ENCODE measurements at regions not wholly inside any gene's neighbourhood (a gene's known extent, or its start where the extent isn't known, plus 50 kb on each side); places are given as distances from the start of the nearest gene placed in this dataset.
"Not testable (repeated sequence)": the region's sequence is repeated elsewhere in the genome, so short reads cannot be mapped to it uniquely, and the experiment has no call there.

DNA sequence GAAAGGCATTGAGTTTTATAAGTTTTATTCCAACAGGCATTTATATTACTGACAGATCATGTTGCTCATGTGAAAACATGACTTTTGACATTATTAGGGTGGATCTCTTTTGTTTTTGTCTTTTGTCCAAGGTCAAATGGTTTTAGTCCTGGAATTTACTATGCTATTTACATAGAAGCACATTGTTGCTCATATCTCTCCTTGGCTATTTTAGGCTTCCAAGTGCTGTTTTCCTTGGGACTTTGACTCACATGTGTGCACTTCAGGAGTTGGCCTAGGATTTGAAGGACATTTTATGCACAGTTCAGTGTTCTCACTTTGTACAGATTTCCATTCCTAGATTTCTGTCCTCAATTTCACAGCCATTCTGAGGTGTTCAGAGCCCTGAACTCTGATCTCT, 225.7 kb downstream of the PYDC2 start:
- Histone ChIP-seq H3K9me3 (ENCODE audit: control insufficient read depth in 5 of 5, low read length in 5 of 5) (no peaks in the 10 kb centered on the region), H3K9ac (ENCODE audit: low read length in 5 of 5) (no peak overlapping the region), H3K4me1 (ENCODE audit: control insufficient read depth in 5 of 5, insufficient read depth in 5 of 5, low read length in 5 of 5) (no peaks in the 10 kb centered on the region), H3K36me3 (ENCODE audit: control insufficient read depth in 5 of 5, insufficient read depth in 5 of 5, low read length in 5 of 5) (no peaks in the 10 kb centered on the region), H3K4me3 (ENCODE audit: low read depth in 1 of 5, low read length in 5 of 5) (no peak overlapping the region), H3K27ac (ENCODE audit: low read depth, low read length) (no peak overlapping the region), H3K27me3 (ENCODE audit: control insufficient read depth in 5 of 5, insufficient read depth in 4 of 5, low read length in 5 of 5) (no peaks in the 10 kb centered on the region)

- no peaks in the 10 kb centered on the region for H3K36me3 ChIP-seq (ENCODE audit: control insufficient read depth in 5 of 5, insufficient read depth in 5 of 5, low read length in 5 of 5)
- H3K9ac ChIP-seq (ENCODE audit: low read length in 5 of 5), result no peak overlapping the region
- H3K9me3 ChIP-seq (ENCODE audit: control insufficient read depth in 5 of 5, low read length in 5 of 5), result no peaks in the 10 kb centered on the region
- H3K27ac ChIP-seq (ENCODE audit: low read depth, low read length), result no peak overlapping the region
- no peak overlapping the region for H3K4me3 ChIP-seq (ENCODE audit: low read depth in 1 of 5, low read length in 5 of 5)
- no peaks in the 10 kb centered on the region for H3K27me3 ChIP-seq (ENCODE audit: control insufficient read depth in 5 of 5, insufficient read depth in 4 of 5, low read length in 5 of 5)
- no peaks in the 10 kb centered on the region for H3K4me1 ChIP-seq (ENCODE audit: control insufficient read depth in 5 of 5, insufficient read depth in 5 of 5, low read length in 5 of 5)
These were observed 227.9 kb downstream of the PYDC2 start for GRCh38 chr3:191688756-191689433.

DNA sequence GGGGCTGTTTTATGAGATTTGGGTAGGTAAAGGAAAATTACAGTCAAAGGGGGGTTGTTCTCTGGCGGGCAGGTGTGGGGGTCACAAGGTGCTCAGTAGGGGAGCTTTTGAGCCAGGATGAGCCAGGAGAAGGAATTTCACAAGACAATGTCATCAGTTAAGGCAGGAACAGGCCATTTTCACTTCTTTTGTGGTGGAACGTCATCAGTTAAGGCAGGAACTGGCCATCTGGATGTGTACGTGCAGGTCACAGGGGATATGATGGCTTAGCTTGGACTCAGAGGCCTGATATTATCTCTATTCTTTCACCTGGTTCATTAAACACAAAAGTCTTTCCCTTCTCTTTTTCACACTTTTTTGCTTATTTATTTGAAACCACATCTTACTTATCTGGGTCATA, 230.2 kb downstream of the PYDC2 start:
- not testable (repeated sequence) for H3K36me3 ChIP-seq (ENCODE audit: control insufficient read depth in 5 of 5, insufficient read depth in 5 of 5, low read length in 5 of 5); H3K4me1 ChIP-seq (ENCODE audit: control insufficient read depth in 5 of 5, insufficient read depth in 5 of 5, low read length in 5 of 5); H3K27me3 ChIP-seq (ENCODE audit: control insufficient read depth in 5 of 5, insufficient read depth in 4 of 5, low read length in 5 of 5); H3K9ac ChIP-seq (ENCODE audit: low read length in 5 of 5); H3K4me3 ChIP-seq (ENCODE audit: low read depth in 1 of 5, low read length in 5 of 5); H3K27ac ChIP-seq (ENCODE audit: low read depth, low read length); H3K9me3 ChIP-seq (ENCODE audit: control insufficient read depth in 5 of 5, low read length in 5 of 5)

DNA sequence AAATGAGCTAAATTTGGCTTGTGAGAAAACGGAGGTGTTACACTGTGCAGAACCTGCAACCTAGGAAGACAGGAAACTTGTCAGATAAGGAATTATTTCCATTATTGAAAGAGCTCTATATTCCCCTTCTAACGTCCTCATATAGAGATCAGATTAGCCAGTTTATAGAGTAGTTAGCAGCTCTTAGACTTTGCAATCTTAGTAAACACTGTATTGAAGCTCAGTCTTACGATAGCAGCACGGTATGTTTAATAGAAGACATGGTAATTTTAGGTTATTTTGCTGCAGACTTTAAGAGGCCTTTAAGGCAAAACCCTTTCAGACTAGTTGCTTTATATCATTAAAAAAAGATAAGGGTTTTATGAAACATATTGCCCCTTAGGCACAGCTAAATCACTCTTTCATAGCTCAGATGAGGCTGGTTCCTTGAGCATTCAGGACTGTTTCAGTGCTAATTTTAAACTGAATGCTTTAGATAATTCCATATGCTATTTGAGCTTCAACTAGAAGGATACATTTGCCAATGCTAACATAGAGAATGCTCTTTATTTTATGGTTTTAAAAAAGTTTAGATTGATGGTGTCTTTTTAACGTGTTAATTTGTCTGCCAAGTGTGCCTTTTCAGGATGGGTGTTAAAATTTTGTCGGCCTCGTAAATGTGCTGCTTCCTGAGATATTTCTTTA, 234.3 kb downstream of the PYDC2 start:
- Histone ChIP-seq H3K9me3 (ENCODE audit: control insufficient read depth in 5 of 5, low read length in 5 of 5) (no peaks in the 10 kb centered on the region), H3K27ac (ENCODE audit: low read depth, low read length) (no peak overlapping the region), H3K4me1 (ENCODE audit: control insufficient read depth in 5 of 5, insufficient read depth in 5 of 5, low read length in 5 of 5) (no peaks in the 10 kb centered on the region), H3K36me3 (ENCODE audit: control insufficient read depth in 5 of 5, insufficient read depth in 5 of 5, low read length in 5 of 5) (no peaks in the 10 kb centered on the region), H3K9ac (ENCODE audit: low read length in 5 of 5) (no peak overlapping the region), H3K4me3 (ENCODE audit: low read depth in 1 of 5, low read length in 5 of 5) (no peak overlapping the region), H3K27me3 (ENCODE audit: control insufficient read depth in 5 of 5, insufficient read depth in 4 of 5, low read length in 5 of 5) (no peaks in the 10 kb centered on the region)

- Histone ChIP-seq H3K4me1 (ENCODE audit: control insufficient read depth in 5 of 5, insufficient read depth in 5 of 5, low read length in 5 of 5) (no peaks in the 10 kb centered on the region), H3K9ac (ENCODE audit: low read length in 5 of 5) (no peak overlapping the region)
These were observed 234.8 kb downstream of the PYDC2 start for GRCh38 chr3:191695815-191696153.

GRCh38 chr3:191696348-191696747, 235.4 kb downstream of the PYDC2 start:
- H3K36me3 ChIP-seq (ENCODE audit: control insufficient read depth in 5 of 5, insufficient read depth in 5 of 5, low read length in 5 of 5), result no peaks in the 10 kb centered on the region
- no peak overlapping the region for H3K9ac ChIP-seq (ENCODE audit: low read length in 5 of 5)
- no peak overlapping the region for H3K4me3 ChIP-seq (ENCODE audit: low read depth in 1 of 5, low read length in 5 of 5)
- no peak overlapping the region for H3K27ac ChIP-seq (ENCODE audit: low read depth, low read length)
- H3K4me1 ChIP-seq (ENCODE audit: control insufficient read depth in 5 of 5, insufficient read depth in 5 of 5, low read length in 5 of 5), result no peaks in the 10 kb centered on the region
- peaks cover 0 to 1% (median 0%) of the 10 kb centered on the region in 5 donors for H3K9me3 ChIP-seq (ENCODE audit: control insufficient read depth in 5 of 5, low read length in 5 of 5)
- no peaks in the 10 kb centered on the region for H3K27me3 ChIP-seq (ENCODE audit: control insufficient read depth in 5 of 5, insufficient read depth in 4 of 5, low read length in 5 of 5)

More at GRCh38 chr3:191695815-191696153, 234.8 kb downstream of the PYDC2 start:
- no peak overlapping the region for H3K27ac ChIP-seq (ENCODE audit: low read depth, low read length)
- H3K4me3 ChIP-seq (ENCODE audit: low read depth in 1 of 5, low read length in 5 of 5), result no peak overlapping the region
- no peaks in the 10 kb centered on the region for H3K27me3 ChIP-seq (ENCODE audit: control insufficient read depth in 5 of 5, insufficient read depth in 4 of 5, low read length in 5 of 5)
- no peaks in the 10 kb centered on the region for H3K9me3 ChIP-seq (ENCODE audit: control insufficient read depth in 5 of 5, low read length in 5 of 5)
- no peaks in the 10 kb centered on the region for H3K36me3 ChIP-seq (ENCODE audit: control insufficient read depth in 5 of 5, insufficient read depth in 5 of 5, low read length in 5 of 5)

GRCh38 chr3:191699546-191699945, 238.6 kb downstream of the PYDC2 start:
- Histone ChIP-seq H3K9ac (ENCODE audit: low read length in 5 of 5) (no peak overlapping the region), H3K4me1 (ENCODE audit: control insufficient read depth in 5 of 5, insufficient read depth in 5 of 5, low read length in 5 of 5) (no peaks in the 10 kb centered on the region), H3K9me3 (ENCODE audit: control insufficient read depth in 5 of 5, low read length in 5 of 5) (peaks cover 2 to 14% (median 11%) of the 10 kb centered on the region in 5 donors), H3K27me3 (ENCODE audit: control insufficient read depth in 5 of 5, insufficient read depth in 4 of 5, low read length in 5 of 5) (no peaks in the 10 kb centered on the region), H3K4me3 (ENCODE audit: low read depth in 1 of 5, low read length in 5 of 5) (no peak overlapping the region), H3K27ac (ENCODE audit: low read depth, low read length) (no peak overlapping the region), H3K36me3 (ENCODE audit: control insufficient read depth in 5 of 5, insufficient read depth in 5 of 5, low read length in 5 of 5) (no peaks in the 10 kb centered on the region)

DNA sequence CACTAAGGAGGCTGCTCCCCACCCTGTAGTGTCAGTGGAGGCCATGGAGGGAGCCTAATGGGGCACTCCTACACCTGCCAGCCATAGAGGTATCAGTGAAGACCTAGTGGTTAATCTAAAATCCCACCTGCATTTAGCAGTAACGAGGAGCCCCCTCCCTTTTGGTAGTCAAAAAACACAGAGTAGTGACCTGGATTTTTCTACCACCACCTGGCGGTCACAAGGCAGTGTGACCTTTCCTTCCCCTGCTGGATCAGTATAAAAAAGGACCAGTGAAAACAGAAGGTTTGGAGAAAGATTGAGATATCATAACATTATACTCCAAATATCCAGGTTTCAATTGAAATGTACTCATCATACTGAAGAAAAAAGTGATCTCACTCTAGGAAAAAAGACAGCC, 241.2 kb downstream of the PYDC2 start:
- H3K9me3 ChIP-seq (ENCODE audit: control insufficient read depth in 5 of 5, low read length in 5 of 5), result peaks cover 2 to 20% (median 11%) of the 10 kb centered on the region in 5 donors
- no peak overlapping the region for H3K9ac ChIP-seq (ENCODE audit: low read length in 5 of 5)
- no peaks in the 10 kb centered on the region for H3K36me3 ChIP-seq (ENCODE audit: control insufficient read depth in 5 of 5, insufficient read depth in 5 of 5, low read length in 5 of 5)
- no peaks in the 10 kb centered on the region for H3K27me3 ChIP-seq (ENCODE audit: control insufficient read depth in 5 of 5, insufficient read depth in 4 of 5, low read length in 5 of 5)
- no peaks in the 10 kb centered on the region for H3K4me1 ChIP-seq (ENCODE audit: control insufficient read depth in 5 of 5, insufficient read depth in 5 of 5, low read length in 5 of 5)
- H3K27ac ChIP-seq (ENCODE audit: low read depth, low read length), result no peak overlapping the region
- H3K4me3 ChIP-seq (ENCODE audit: low read depth in 1 of 5, low read length in 5 of 5), result no peak overlapping the region

GRCh38 chr3:191707817-191708216, 246.9 kb downstream of the PYDC2 start:
- H3K27ac ChIP-seq (ENCODE audit: low read depth, low read length), result no peak overlapping the region
- H3K36me3 ChIP-seq (ENCODE audit: control insufficient read depth in 5 of 5, insufficient read depth in 5 of 5, low read length in 5 of 5), result no peaks in the 10 kb centered on the region
- H3K4me1 ChIP-seq (ENCODE audit: control insufficient read depth in 5 of 5, insufficient read depth in 5 of 5, low read length in 5 of 5), result no peaks in the 10 kb centered on the region
- H3K9me3 ChIP-seq (ENCODE audit: control insufficient read depth in 5 of 5, low read length in 5 of 5), result peaks cover 0 to 18% (median 8%) of the 10 kb centered on the region in 5 donors
- no peaks in the 10 kb centered on the region for H3K27me3 ChIP-seq (ENCODE audit: control insufficient read depth in 5 of 5, insufficient read depth in 4 of 5, low read length in 5 of 5)
- no peak overlapping the region for H3K4me3 ChIP-seq (ENCODE audit: low read depth in 1 of 5, low read length in 5 of 5)
- no peak overlapping the region for H3K9ac ChIP-seq (ENCODE audit: low read length in 5 of 5)

DNA sequence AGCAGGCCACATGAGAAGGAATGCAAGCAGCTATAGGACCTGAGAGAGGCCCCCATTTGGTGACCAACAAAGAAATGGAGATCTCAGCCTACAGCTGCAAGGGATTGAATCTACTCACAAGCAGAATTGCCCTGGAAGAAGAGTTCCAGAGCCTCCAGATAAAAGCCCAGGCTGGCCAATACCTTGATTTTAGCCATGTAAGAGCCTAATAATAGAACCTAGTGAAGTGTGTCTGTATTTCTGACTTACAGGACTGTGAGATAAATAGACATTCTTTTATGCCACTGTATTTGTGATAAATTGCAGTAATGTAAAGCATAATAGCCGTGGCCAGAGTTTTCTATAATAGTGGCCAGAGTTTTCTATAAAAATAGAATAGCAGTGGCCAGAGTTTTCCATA, 254.6 kb downstream of the PYDC2 start:
- H3K36me3 ChIP-seq (ENCODE audit: control insufficient read depth in 5 of 5, insufficient read depth in 5 of 5, low read length in 5 of 5), result no peaks in the 10 kb centered on the region
- no peak overlapping the region for H3K4me3 ChIP-seq (ENCODE audit: low read depth in 1 of 5, low read length in 5 of 5)
- H3K4me1 ChIP-seq (ENCODE audit: control insufficient read depth in 5 of 5, insufficient read depth in 5 of 5, low read length in 5 of 5), result no peaks in the 10 kb centered on the region
- peaks cover 0 to 7% (median 0%) of the 10 kb centered on the region in 5 donors for H3K9me3 ChIP-seq (ENCODE audit: control insufficient read depth in 5 of 5, low read length in 5 of 5)
- H3K9ac ChIP-seq (ENCODE audit: low read length in 5 of 5), result no peak overlapping the region
- no peaks in the 10 kb centered on the region for H3K27me3 ChIP-seq (ENCODE audit: control insufficient read depth in 5 of 5, insufficient read depth in 4 of 5, low read length in 5 of 5)
- H3K27ac ChIP-seq (ENCODE audit: low read depth, low read length), result no peak overlapping the region

Measured in subcutaneous abdominal adipose tissue (tissue), 5 donors.